ENCODE measurements at regions not wholly inside any gene's neighbourhood (a gene's known extent, or its start where the extent isn't known, plus 50 kb on each side); places are given as distances from the start of the nearest gene placed in this dataset.

GRCh38 chr12:5138845-5139244 is 95.2 kb downstream of the KCNA5 start:
- TF ChIP-seq, protein P1, sequence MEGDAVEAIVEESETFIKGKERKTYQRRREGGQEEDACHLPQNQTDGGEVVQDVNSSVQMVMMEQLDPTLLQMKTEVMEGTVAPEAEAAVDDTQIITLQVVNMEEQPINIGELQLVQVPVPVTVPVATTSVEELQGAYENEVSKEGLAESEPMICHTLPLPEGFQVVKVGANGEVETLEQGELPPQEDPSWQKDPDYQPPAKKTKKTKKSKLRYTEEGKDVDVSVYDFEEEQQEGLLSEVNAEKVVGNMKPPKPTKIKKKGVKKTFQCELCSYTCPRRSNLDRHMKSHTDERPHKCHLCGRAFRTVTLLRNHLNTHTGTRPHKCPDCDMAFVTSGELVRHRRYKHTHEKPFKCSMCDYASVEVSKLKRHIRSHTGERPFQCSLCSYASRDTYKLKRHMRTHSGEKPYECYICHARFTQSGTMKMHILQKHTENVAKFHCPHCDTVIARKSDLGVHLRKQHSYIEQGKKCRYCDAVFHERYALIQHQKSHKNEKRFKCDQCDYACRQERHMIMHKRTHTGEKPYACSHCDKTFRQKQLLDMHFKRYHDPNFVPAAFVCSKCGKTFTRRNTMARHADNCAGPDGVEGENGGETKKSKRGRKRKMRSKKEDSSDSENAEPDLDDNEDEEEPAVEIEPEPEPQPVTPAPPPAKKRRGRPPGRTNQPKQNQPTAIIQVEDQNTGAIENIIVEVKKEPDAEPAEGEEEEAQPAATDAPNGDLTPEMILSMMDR (IDR thresholded peaks at IDR 0.05; ENCODE audit: insufficient read depth, low read depth, low read length, missing control alignments) = no peak
- no peak for DNase-seq (ENCODE audit: low read depth)
- H3K4me3 ChIP-seq (ENCODE audit: low read depth, low read length) = no peak overlapping the region

- TF ChIP-seq, protein P1 (IDR thresholded peaks at IDR 0.05; ENCODE audit: insufficient read depth, low read depth, low read length, missing control alignments) = no peak
- H3K4me3 ChIP-seq (ENCODE audit: low read depth, low read length) = no peak overlapping the region
- no peak for DNase-seq (ENCODE audit: low read depth)
Observed at GRCh38 chr12:5139751-5140150, 96.1 kb downstream of the KCNA5 start.

DNA sequence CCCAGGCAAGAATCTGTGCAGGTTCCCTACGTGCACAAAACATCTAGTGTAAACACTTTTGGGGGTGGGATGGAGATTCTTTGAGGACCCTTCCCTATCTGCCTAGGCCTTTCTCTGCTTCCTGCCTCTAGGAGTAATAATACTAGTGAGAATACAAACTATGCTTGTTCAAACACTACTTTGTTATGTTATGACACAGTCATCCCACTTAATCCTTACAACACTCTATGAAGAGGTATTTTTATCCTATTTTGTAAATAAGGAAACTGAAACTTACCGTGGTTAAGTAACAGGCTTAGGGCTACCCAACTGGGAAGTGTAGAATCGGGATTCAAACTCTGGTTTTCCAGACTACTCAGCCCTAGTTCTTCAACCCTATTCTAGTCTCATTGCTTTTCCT is 96.5 kb downstream of the KCNA5 start:
- no peak for DNase-seq (ENCODE audit: low read depth)
- H3K4me3 ChIP-seq (ENCODE audit: low read depth, low read length) = no peak overlapping the region
- TF ChIP-seq, protein P1 (IDR thresholded peaks at IDR 0.05; ENCODE audit: insufficient read depth, low read depth, low read length, missing control alignments) = no peak

DNA sequence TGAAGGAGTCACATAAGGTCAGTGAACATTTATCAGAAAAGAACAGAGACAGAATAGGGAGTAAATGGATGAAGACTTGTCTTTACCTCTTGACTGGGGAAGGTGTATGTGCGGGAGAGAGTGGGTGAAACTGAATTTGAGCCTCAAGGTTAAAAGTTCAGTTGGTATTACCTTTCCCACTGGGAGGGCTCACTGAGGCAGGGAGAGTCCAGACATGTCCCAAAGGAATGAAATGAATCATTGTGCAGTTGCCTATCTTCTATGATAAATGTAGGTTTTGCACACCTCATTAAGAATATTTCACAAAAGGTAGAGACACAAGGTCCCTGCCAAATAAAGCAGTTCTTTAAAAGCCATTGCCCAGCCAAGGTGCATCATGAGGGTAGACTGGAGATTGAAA is 105.2 kb downstream of the KCNA5 start:
- H3K4me3 ChIP-seq (ENCODE audit: low read depth, low read length) = no peak overlapping the region
- TF ChIP-seq, protein P1 (IDR thresholded peaks at IDR 0.05; ENCODE audit: insufficient read depth, low read depth, low read length, missing control alignments) = no peak
- DNase-seq (ENCODE audit: low read depth) = no peak

DNA sequence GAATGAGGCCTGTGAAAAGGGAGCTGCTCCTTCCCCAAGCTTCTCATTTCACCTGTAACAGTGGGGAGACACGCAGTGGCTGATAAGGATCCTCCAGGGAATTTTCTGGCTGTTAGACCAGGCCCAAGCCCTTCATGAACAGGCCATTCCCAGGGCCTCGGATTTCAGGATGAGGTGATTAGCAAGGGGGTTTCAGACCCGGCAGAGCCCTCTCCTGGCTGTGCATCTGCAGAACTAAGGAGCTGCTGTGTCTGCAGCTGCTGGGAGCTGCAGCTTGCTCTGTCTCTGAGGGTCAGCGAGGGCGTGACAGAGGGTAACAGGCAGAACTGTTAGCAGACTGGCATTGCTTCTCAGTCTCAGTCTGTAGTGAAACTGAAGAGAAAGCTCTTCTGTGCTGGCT is 110.4 kb downstream of the KCNA5 start:
- DNase-seq (ENCODE audit: low read depth) = no peak
- TF ChIP-seq, protein P1 (IDR thresholded peaks at IDR 0.05; ENCODE audit: insufficient read depth, low read depth, low read length, missing control alignments) = no peak
- H3K4me3 ChIP-seq (ENCODE audit: low read depth, low read length) = no peak overlapping the region

DNA sequence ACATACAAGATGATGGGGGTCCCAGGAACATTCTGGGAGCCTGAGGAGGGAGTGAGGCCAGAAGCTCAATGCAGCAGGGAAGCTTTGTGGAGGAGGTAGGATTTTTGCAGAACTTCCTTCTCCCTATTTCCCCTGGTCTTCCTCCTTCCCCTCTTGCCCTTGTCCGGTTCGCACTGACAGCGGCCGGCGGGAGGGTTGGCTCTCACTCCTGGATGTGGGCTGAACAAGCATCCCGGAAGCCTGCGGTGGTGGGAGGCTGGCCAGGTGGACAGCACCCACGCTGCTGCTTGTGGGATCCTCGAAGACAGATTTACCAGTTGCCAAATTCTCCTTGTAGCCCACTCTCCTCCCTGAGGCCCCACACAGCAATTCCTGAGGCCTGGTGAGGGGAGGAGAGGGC is 112.2 kb downstream of the KCNA5 start:
- no peak overlapping the region for H3K4me3 ChIP-seq (ENCODE audit: low read depth, low read length)
- no peak for DNase-seq (ENCODE audit: low read depth)
- TF ChIP-seq, protein P1 (IDR thresholded peaks at IDR 0.05; ENCODE audit: insufficient read depth, low read depth, low read length, missing control alignments) = no peak

- H3K4me3 ChIP-seq (ENCODE audit: low read depth, low read length) = no peak overlapping the region
- TF ChIP-seq, protein P1 (IDR thresholded peaks at IDR 0.05; ENCODE audit: insufficient read depth, low read depth, low read length, missing control alignments) = no peak
- DNase-seq (ENCODE audit: low read depth) = no peak
Observed at GRCh38 chr12:5160827-5161226, 117.1 kb downstream of the KCNA5 start.

Data from GM12865 (cell line).